ENCODE measurements at regions not wholly inside any gene's neighbourhood (a gene's known extent, or its start where the extent isn't known, plus 50 kb on each side); places are given as distances from the start of the nearest gene placed in this dataset.

DNA sequence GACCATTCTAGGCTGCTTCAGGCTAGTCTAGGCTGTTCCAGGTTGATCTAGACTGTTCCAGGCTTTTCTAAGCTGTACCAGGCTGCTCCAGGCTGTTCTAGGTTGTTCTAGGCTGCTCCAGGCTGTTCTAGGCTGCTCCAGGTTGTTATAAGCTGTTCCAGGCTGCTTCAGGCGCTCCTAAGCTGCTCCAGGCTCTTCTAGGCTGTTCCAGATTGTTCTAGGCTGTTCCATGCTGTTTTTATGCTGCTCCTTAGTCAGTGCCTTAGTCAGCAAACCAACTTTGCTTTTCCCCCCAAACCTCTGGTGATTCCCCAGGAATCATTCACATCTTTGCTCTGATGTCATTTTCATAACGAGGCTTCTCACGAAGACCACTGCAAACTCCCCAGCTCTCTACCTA is 171.4 kb upstream of the GALNT2 start:
- DNase-seq (ENCODE audit: low read depth in 1 of 2, low spot score in 1 of 2) (no peak), FAIRE-seq (no peak), ATAC-seq (no peak)
- H3K4me2 ChIP-seq: no peak overlapping the region
- H3K9me3 ChIP-seq: no peaks in the 10 kb centered on the region; the same call in 2 of the 3 replicates
- CTCF ChIA-PET: interaction anchor here (1.7 kb wide), 1 partner anchor 47 kb away, joined by 6 read pairs; no protein-coding TSS in a partner anchor
- 2% methylated on average over 3 of the region's 3 CpGs for WGBS (ENCODE audit: missing lambda C conversion rate)
- H3K4me3 ChIP-seq: no peak overlapping the region
- TF ChIP-seq FOSB (CRISPR knock-in tag; IDR thresholded peaks at IDR 0.05) (no peak), POLR2A (IDR thresholded peaks at IDR 0.05; ENCODE audit: low read length) (no peak), MAZ (IDR thresholded peaks at IDR 0.05; ENCODE audit: borderline replicate concordance, low read depth, low read length) (no peak), CHD4 (IDR thresholded peaks at IDR 0.05; ENCODE audit: borderline replicate concordance) (no peak), HOXB13 (CRISPR knock-in tag; IDR thresholded peaks at IDR 0.05; ENCODE audit: low read depth) (no peak), CHD2 (IDR thresholded peaks at IDR 0.05; ENCODE audit: low read length, partially characterized antibody) (no peak), FOXS1 (CRISPR knock-in tag; IDR thresholded peaks at IDR 0.05) (no peak), HDAC2 (IDR thresholded peaks at IDR 0.05) (no peak)
- TF ChIP-seq, protein P1, sequence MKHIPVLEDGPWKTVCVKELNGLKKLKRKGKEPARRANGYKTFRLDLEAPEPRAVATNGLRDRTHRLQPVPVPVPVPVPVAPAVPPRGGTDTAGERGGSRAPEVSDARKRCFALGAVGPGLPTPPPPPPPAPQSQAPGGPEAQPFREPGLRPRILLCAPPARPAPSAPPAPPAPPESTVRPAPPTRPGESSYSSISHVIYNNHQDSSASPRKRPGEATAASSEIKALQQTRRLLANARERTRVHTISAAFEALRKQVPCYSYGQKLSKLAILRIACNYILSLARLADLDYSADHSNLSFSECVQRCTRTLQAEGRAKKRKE (CRISPR knock-in tag; IDR thresholded peaks at IDR 0.05; ENCODE audit: low read depth): no peak
- TF ChIP-seq, protein P2, sequence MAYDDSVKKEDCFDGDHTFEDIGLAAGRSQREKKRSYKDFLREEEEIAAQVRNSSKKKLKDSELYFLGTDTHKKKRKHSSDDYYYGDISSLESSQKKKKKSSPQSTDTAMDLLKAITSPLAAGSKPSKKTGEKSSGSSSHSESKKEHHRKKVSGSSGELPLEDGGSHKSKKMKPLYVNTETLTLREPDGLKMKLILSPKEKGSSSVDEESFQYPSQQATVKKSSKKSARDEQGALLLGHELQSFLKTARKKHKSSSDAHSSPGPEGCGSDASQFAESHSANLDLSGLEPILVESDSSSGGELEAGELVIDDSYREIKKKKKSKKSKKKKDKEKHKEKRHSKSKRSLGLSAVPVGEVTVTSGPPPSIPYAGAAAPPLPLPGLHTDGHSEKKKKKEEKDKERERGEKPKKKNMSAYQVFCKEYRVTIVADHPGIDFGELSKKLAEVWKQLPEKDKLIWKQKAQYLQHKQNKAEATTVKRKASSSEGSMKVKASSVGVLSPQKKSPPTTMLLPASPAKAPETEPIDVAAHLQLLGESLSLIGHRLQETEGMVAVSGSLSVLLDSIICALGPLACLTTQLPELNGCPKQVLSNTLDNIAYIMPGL (CRISPR knock-in tag; IDR thresholded peaks at IDR 0.05; ENCODE audit: borderline replicate concordance): no peak
- TF ChIP-seq, protein P3, sequence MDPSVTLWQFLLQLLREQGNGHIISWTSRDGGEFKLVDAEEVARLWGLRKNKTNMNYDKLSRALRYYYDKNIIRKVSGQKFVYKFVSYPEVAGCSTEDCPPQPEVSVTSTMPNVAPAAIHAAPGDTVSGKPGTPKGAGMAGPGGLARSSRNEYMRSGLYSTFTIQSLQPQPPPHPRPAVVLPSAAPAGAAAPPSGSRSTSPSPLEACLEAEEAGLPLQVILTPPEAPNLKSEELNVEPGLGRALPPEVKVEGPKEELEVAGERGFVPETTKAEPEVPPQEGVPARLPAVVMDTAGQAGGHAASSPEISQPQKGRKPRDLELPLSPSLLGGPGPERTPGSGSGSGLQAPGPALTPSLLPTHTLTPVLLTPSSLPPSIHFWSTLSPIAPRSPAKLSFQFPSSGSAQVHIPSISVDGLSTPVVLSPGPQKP (IDR thresholded peaks at IDR 0.05; ENCODE audit: low read depth, low read length): no peak
- TF ChIP-seq, protein P4, sequence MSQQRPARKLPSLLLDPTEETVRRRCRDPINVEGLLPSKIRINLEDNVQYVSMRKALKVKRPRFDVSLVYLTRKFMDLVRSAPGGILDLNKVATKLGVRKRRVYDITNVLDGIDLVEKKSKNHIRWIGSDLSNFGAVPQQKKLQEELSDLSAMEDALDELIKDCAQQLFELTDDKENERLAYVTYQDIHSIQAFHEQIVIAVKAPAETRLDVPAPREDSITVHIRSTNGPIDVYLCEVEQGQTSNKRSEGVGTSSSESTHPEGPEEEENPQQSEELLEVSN (IDR thresholded peaks at IDR 0.05; ENCODE audit: borderline replicate concordance, low read depth): no peak
- TF ChIP-seq, protein P5, sequence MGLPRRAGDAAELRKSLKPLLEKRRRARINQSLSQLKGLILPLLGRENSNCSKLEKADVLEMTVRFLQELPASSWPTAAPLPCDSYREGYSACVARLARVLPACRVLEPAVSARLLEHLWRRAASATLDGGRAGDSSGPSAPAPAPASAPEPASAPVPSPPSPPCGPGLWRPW (IDR thresholded peaks at IDR 0.05): no peak
- TF ChIP-seq, protein P6, sequence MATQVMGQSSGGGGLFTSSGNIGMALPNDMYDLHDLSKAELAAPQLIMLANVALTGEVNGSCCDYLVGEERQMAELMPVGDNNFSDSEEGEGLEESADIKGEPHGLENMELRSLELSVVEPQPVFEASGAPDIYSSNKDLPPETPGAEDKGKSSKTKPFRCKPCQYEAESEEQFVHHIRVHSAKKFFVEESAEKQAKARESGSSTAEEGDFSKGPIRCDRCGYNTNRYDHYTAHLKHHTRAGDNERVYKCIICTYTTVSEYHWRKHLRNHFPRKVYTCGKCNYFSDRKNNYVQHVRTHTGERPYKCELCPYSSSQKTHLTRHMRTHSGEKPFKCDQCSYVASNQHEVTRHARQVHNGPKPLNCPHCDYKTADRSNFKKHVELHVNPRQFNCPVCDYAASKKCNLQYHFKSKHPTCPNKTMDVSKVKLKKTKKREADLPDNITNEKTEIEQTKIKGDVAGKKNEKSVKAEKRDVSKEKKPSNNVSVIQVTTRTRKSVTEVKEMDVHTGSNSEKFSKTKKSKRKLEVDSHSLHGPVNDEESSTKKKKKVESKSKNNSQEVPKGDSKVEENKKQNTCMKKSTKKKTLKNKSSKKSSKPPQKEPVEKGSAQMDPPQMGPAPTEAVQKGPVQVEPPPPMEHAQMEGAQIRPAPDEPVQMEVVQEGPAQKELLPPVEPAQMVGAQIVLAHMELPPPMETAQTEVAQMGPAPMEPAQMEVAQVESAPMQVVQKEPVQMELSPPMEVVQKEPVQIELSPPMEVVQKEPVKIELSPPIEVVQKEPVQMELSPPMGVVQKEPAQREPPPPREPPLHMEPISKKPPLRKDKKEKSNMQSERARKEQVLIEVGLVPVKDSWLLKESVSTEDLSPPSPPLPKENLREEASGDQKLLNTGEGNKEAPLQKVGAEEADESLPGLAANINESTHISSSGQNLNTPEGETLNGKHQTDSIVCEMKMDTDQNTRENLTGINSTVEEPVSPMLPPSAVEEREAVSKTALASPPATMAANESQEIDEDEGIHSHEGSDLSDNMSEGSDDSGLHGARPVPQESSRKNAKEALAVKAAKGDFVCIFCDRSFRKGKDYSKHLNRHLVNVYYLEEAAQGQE (IDR thresholded peaks at IDR 0.05): no peak
- H3K4me1 ChIP-seq: no peaks in the 10 kb centered on the region
- POLR2A ChIA-PET: no interaction called here
- H3K27ac ChIP-seq: no peak overlapping the region

DNA sequence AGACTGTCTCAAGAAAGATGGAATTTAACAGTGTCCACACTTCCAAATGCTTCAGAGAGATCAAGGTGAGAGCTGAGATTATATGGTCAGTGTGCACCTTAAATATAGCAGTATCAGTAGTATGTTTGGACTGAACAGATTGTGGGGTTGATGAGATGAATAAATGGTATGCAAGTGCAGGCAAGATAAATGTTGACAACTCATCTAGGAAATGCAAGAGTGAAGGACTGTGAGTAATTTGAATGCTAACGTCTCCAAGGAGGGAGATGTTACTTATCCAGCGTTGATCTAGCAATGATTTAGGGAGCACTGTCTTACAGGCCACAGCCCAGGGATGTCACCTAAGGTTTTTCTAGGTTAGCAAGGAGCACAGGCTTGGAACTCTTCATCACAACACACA is 170.7 kb upstream of the GALNT2 start:
- Histone ChIP-seq H3K4me3 (no peak overlapping the region), H3K4me2 (no peak overlapping the region), H3K9me3 (no peaks in the 10 kb centered on the region; the same call in 2 of the 3 replicates), H3K4me1 (no peaks in the 10 kb centered on the region), H3K27ac (no peak overlapping the region)
- FAIRE-seq: no peak
- no peak for ATAC-seq
- no peak for DNase-seq (ENCODE audit: low read depth in 1 of 2, low spot score in 1 of 2)
- WGBS (ENCODE audit: missing lambda C conversion rate): 17% methylated on average over 2 of the region's 2 CpGs
- ChIA-PET POLR2A (no interaction called here), CTCF (no interaction called here)
- no peak for TF ChIP-seq CEBPB (IDR thresholded peaks at IDR 0.05)
- no peak for TF ChIP-seq SREBF2 (IDR thresholded peaks at IDR 0.05)
- no peak for TF ChIP-seq RARB (CRISPR knock-in tag; IDR thresholded peaks at IDR 0.05)
- TF ChIP-seq, protein P5 (IDR thresholded peaks at IDR 0.05): no peak
- no peak for TF ChIP-seq HOXB13 (CRISPR knock-in tag; IDR thresholded peaks at IDR 0.05; ENCODE audit: low read depth)
- TF ChIP-seq KDM5A (IDR thresholded peaks at IDR 0.05): no peak
- TF ChIP-seq RFX5 (IDR thresholded peaks at IDR 0.05): no peak
- TF ChIP-seq RAD21 (conservative IDR thresholded peaks at IDR 0.05 in 1 of 2, IDR thresholded peaks at IDR 0.05 in 1 of 2): no peak
- TF ChIP-seq HOXA7 (CRISPR knock-in tag; IDR thresholded peaks at IDR 0.05): no peak
- TF ChIP-seq NR3C1 (IDR thresholded peaks at IDR 0.05): no peak
- no peak for TF ChIP-seq ESRRA (IDR thresholded peaks at IDR 0.05; ENCODE audit: borderline replicate concordance, low read length)
- TF ChIP-seq MAZ (IDR thresholded peaks at IDR 0.05; ENCODE audit: borderline replicate concordance, low read depth, low read length): no peak
- no peak for TF ChIP-seq POLR2AphosphoS2 (conservative IDR thresholded peaks at IDR 0.05; ENCODE audit: low read length)
- no peak for TF ChIP-seq POLR2A (IDR thresholded peaks at IDR 0.05; ENCODE audit: low read length)
- TF ChIP-seq, protein P4 (IDR thresholded peaks at IDR 0.05; ENCODE audit: borderline replicate concordance, low read depth): no peak
- TF ChIP-seq EHMT2 (IDR thresholded peaks at IDR 0.05; ENCODE audit: low read depth): no peak
- no peak for TF ChIP-seq HDAC2 (IDR thresholded peaks at IDR 0.05)
- TF ChIP-seq, protein P7, sequence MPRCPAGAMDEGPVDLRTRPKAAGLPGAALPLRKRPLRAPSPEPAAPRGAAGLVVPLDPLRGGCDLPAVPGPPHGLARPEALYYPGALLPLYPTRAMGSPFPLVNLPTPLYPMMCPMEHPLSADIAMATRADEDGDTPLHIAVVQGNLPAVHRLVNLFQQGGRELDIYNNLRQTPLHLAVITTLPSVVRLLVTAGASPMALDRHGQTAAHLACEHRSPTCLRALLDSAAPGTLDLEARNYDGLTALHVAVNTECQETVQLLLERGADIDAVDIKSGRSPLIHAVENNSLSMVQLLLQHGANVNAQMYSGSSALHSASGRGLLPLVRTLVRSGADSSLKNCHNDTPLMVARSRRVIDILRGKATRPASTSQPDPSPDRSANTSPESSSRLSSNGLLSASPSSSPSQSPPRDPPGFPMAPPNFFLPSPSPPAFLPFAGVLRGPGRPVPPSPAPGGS (IDR thresholded peaks at IDR 0.05): no peak
